ENCODE measurements at regions not wholly inside any gene's neighbourhood (a gene's known extent, or its start where the extent isn't known, plus 50 kb on each side); places are given as distances from the start of the nearest gene placed in this dataset.
"Not testable (repeated sequence)": the region's sequence is repeated elsewhere in the genome, so short reads cannot be mapped to it uniquely, and the experiment has no call there.

GRCh38 chr14:55814064-55814463 is 234.1 kb downstream of the KTN1 start:
- Mint-ChIP-seq H3K27me3 (no peaks in the 10 kb centered on the region), H3K4me3 (no peak overlapping the region), H3K4me1 (peaks cover 4% of the 10 kb centered on the region), H3K27ac (no peak overlapping the region), H3K9me3 (peaks cover 9% of the 10 kb centered on the region), H3K36me3 (peaks cover 3% of the 10 kb centered on the region)

GRCh38 chr14:55814873-55815272 is 234.9 kb downstream of the KTN1 start:
- H3K36me3 Mint-ChIP-seq, result peaks cover 3% of the 10 kb centered on the region
- no peak overlapping the region for H3K27ac Mint-ChIP-seq
- no peak overlapping the region for H3K4me3 Mint-ChIP-seq
- H3K4me1 Mint-ChIP-seq, result peaks cover 4% of the 10 kb centered on the region
- H3K9me3 Mint-ChIP-seq, result peaks cover 9% of the 10 kb centered on the region
- H3K27me3 Mint-ChIP-seq, result no peaks in the 10 kb centered on the region

GRCh38 chr14:55816225-55816624 is 236.2 kb downstream of the KTN1 start:
- Mint-ChIP-seq H3K27me3 (no peaks in the 10 kb centered on the region), H3K4me1 (peaks cover 4% of the 10 kb centered on the region), H3K36me3 (peaks cover 3% of the 10 kb centered on the region), H3K9me3 (peaks cover under 1% of the 10 kb centered on the region), H3K27ac (no peak overlapping the region), H3K4me3 (no peak overlapping the region)

GRCh38 chr14:55819610-55820304 is 239.8 kb downstream of the KTN1 start:
- Mint-ChIP-seq H3K4me1 (no peaks in the 10 kb centered on the region), H3K27ac (no peak overlapping the region), H3K9me3 (peaks cover 5% of the 10 kb centered on the region), H3K36me3 (no peaks in the 10 kb centered on the region), H3K27me3 (peaks cover 8% of the 10 kb centered on the region), H3K4me3 (no peak overlapping the region)

GRCh38 chr14:55822906-55823305 is 242.9 kb downstream of the KTN1 start:
- no peak overlapping the region for H3K27ac Mint-ChIP-seq
- H3K4me1 Mint-ChIP-seq, result no peaks in the 10 kb centered on the region
- H3K4me3 Mint-ChIP-seq, result no peak overlapping the region
- no peaks in the 10 kb centered on the region for H3K36me3 Mint-ChIP-seq
- peaks cover 8% of the 10 kb centered on the region for H3K27me3 Mint-ChIP-seq
- H3K9me3 Mint-ChIP-seq, result peaks cover 5% of the 10 kb centered on the region

- Mint-ChIP-seq H3K4me1 (no peaks in the 10 kb centered on the region), H3K27me3 (no peaks in the 10 kb centered on the region), H3K36me3 (no peaks in the 10 kb centered on the region), H3K4me3 (no peak overlapping the region), H3K27ac (no peak overlapping the region), H3K9me3 (no peaks in the 10 kb centered on the region)
Observed at GRCh38 chr14:55832122-55832911, 252.3 kb downstream of the KTN1 start.

- no peaks in the 10 kb centered on the region for H3K36me3 Mint-ChIP-seq
- H3K4me3 Mint-ChIP-seq, result no peak overlapping the region
- no peaks in the 10 kb centered on the region for H3K4me1 Mint-ChIP-seq
- H3K27me3 Mint-ChIP-seq, result no peaks in the 10 kb centered on the region
- no peaks in the 10 kb centered on the region for H3K9me3 Mint-ChIP-seq
- no peak overlapping the region for H3K27ac Mint-ChIP-seq
Observed at GRCh38 chr14:55832974-55833373, 253.0 kb downstream of the KTN1 start.

GRCh38 chr14:55834390-55834789 is 254.4 kb downstream of the KTN1 start:
- Mint-ChIP-seq H3K4me3 (no peak overlapping the region), H3K9me3 (no peaks in the 10 kb centered on the region), H3K27ac (no peak overlapping the region), H3K36me3 (no peaks in the 10 kb centered on the region), H3K27me3 (no peaks in the 10 kb centered on the region), H3K4me1 (no peaks in the 10 kb centered on the region)

- H3K27me3 Mint-ChIP-seq, result no peaks in the 10 kb centered on the region
- no peaks in the 10 kb centered on the region for H3K4me1 Mint-ChIP-seq
- no peak overlapping the region for H3K4me3 Mint-ChIP-seq
- no peaks in the 10 kb centered on the region for H3K9me3 Mint-ChIP-seq
- H3K27ac Mint-ChIP-seq, result no peak overlapping the region
- no peaks in the 10 kb centered on the region for H3K36me3 Mint-ChIP-seq
Observed at GRCh38 chr14:55835985-55836384, 256.0 kb downstream of the KTN1 start.

GRCh38 chr14:55837467-55837866 is 257.5 kb downstream of the KTN1 start:
- no peaks in the 10 kb centered on the region for H3K36me3 Mint-ChIP-seq
- H3K9me3 Mint-ChIP-seq, result no peaks in the 10 kb centered on the region
- no peak overlapping the region for H3K4me3 Mint-ChIP-seq
- no peaks in the 10 kb centered on the region for H3K4me1 Mint-ChIP-seq
- no peaks in the 10 kb centered on the region for H3K27me3 Mint-ChIP-seq
- H3K27ac Mint-ChIP-seq, result no peak overlapping the region

- Mint-ChIP-seq H3K9me3 (no peaks in the 10 kb centered on the region), H3K36me3 (no peaks in the 10 kb centered on the region), H3K4me1 (no peaks in the 10 kb centered on the region), H3K27ac (no peak overlapping the region), H3K27me3 (no peaks in the 10 kb centered on the region), H3K4me3 (no peak overlapping the region)
Observed at GRCh38 chr14:55838529-55839052, 258.6 kb downstream of the KTN1 start.

GRCh38 chr14:55839301-55839947 is 259.4 kb downstream of the KTN1 start:
- H3K9me3 Mint-ChIP-seq, H3K4me3 Mint-ChIP-seq, H3K27me3 Mint-ChIP-seq, H3K27ac Mint-ChIP-seq, H3K36me3 Mint-ChIP-seq, H3K4me1 Mint-ChIP-seq: not testable (repeated sequence)

- no peaks in the 10 kb centered on the region for H3K9me3 Mint-ChIP-seq
- H3K4me3 Mint-ChIP-seq, result no peak overlapping the region
- H3K27ac Mint-ChIP-seq, result no peak overlapping the region
- H3K36me3 Mint-ChIP-seq, result no peaks in the 10 kb centered on the region
- H3K4me1 Mint-ChIP-seq, result no peaks in the 10 kb centered on the region
- H3K27me3 Mint-ChIP-seq, result no peaks in the 10 kb centered on the region
Observed at GRCh38 chr14:55840821-55841220, 260.8 kb downstream of the KTN1 start.

- H3K27ac Mint-ChIP-seq, result no peak overlapping the region
- no peaks in the 10 kb centered on the region for H3K4me1 Mint-ChIP-seq
- H3K36me3 Mint-ChIP-seq, result no peaks in the 10 kb centered on the region
- H3K4me3 Mint-ChIP-seq, result no peak overlapping the region
- no peaks in the 10 kb centered on the region for H3K9me3 Mint-ChIP-seq
- no peaks in the 10 kb centered on the region for H3K27me3 Mint-ChIP-seq
Observed at GRCh38 chr14:55841625-55842024, 261.6 kb downstream of the KTN1 start.

GRCh38 chr14:55843718-55844403 is 263.9 kb downstream of the KTN1 start:
- H3K36me3 Mint-ChIP-seq, result no peaks in the 10 kb centered on the region
- no peaks in the 10 kb centered on the region for H3K27me3 Mint-ChIP-seq
- no peaks in the 10 kb centered on the region for H3K9me3 Mint-ChIP-seq
- no peak overlapping the region for H3K27ac Mint-ChIP-seq
- no peak overlapping the region for H3K4me3 Mint-ChIP-seq
- H3K4me1 Mint-ChIP-seq, result no peaks in the 10 kb centered on the region
